HG02884 (cell line): ENCODE measurements at regions not wholly inside any gene's neighbourhood (a gene's known extent, or its start where the extent isn't known, plus 50 kb on each side); places are given as distances from the start of the nearest gene placed in this dataset.

Experiments used
- ATAC-seq: cut with Tn5 transposase; IDR thresholded peaks from one replicate; pipeline ENCODE4 v1.9.1; 2021; ENCODE audit warnings: mild to moderate bottlenecking, moderate library complexity; ENCODE audit not compliant: unreplicated experiment

GRCh38 chr7:136807598-136807997, 60.9 kb upstream of the CHRM2 start:
- ATAC-seq, result no peak

- ATAC-seq, result no peak
These were observed 65.4 kb upstream of the CHRM2 start for GRCh38 chr7:136803028-136803427.

- ATAC-seq, result no peak
These were observed 84.5 kb upstream of the CHRM2 start for GRCh38 chr7:136783934-136784333.

GRCh38 chr7:136741941-136742340, 126.5 kb upstream of the CHRM2 start:
- ATAC-seq, result no peak

GRCh38 chr7:136728945-136729344, 139.5 kb upstream of the CHRM2 start:
- ATAC-seq, result no peak

GRCh38 chr7:136726460-136726859, 142.0 kb upstream of the CHRM2 start:
- no peak for ATAC-seq

GRCh38 chr7:136717910-136718557, 150.4 kb upstream of the CHRM2 start:
- ATAC-seq, result no peak

GRCh38 chr7:136714062-136714461, 154.4 kb upstream of the CHRM2 start:
- no peak for ATAC-seq

GRCh38 chr7:136710751-136711150, 157.7 kb upstream of the CHRM2 start:
- ATAC-seq, result no peak

- ATAC-seq, result no peak
These were observed 158.6 kb upstream of the CHRM2 start for GRCh38 chr7:136709876-136710275.

GRCh38 chr7:136702913-136703312, 165.5 kb upstream of the CHRM2 start:
- ATAC-seq, result no peak

- ATAC-seq, result no peak
These were observed 169.5 kb upstream of the CHRM2 start for GRCh38 chr7:136698977-136699376.

- ATAC-seq, result no peak
These were observed 170.2 kb upstream of the CHRM2 start for GRCh38 chr7:136698231-136698630.

GRCh38 chr7:136697271-136697670, 171.2 kb upstream of the CHRM2 start:
- no peak for ATAC-seq

GRCh38 chr7:136693166-136694119, 175.0 kb upstream of the CHRM2 start:
- no peak for ATAC-seq

- ATAC-seq, result no peak
These were observed 176.2 kb upstream of the CHRM2 start for GRCh38 chr7:136692221-136692620.

- no peak for ATAC-seq
These were observed 179.9 kb upstream of the CHRM2 start for GRCh38 chr7:136688601-136689000.

- ATAC-seq, result no peak
These were observed 180.6 kb upstream of the CHRM2 start for GRCh38 chr7:136687693-136688322.

GRCh38 chr7:136685501-136686173, 182.8 kb upstream of the CHRM2 start:
- ATAC-seq, result no peak

GRCh38 chr7:136677471-136678365, 190.7 kb upstream of the CHRM2 start:
- ATAC-seq, result no peak
